HG03442 (cell line): ENCODE measurements at regions not wholly inside any gene's neighbourhood (a gene's known extent, or its start where the extent isn't known, plus 50 kb on each side); places are given as distances from the start of the nearest gene placed in this dataset.

ENCODE experiments used
- ATAC-seq: cut with Tn5 transposase; IDR thresholded peaks from one replicate; pipeline ENCODE4 v1.9.1; 2021; ENCODE audit warnings: mild to moderate bottlenecking, moderate library complexity; ENCODE audit not compliant: unreplicated experiment

DNA sequence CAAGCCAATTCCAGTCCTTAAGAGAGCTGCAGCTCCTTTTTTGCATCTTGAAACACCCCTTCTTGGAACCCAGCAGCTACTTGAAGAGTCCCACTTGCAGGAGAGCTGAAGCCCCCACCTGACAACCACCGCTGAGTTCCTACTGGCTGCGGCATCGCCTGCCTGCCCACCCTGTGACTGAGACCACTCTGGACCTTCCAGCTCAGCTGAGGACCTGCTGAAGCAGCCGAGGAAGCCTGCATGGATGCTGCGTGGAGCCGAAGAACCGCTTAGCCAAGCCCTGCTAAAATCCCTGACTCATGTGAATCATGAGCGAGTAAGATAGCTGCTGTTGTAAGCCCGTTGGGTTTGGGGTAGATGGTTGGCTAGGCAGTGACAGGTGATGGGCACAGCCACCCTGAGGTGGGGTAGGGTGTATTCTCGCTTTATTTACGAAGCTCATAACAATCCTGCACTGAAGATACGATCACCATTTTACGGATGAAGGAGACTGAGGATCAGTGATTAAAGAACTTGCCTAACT is 78.4 kb downstream of the INHBB start:
- no peak for ATAC-seq

DNA sequence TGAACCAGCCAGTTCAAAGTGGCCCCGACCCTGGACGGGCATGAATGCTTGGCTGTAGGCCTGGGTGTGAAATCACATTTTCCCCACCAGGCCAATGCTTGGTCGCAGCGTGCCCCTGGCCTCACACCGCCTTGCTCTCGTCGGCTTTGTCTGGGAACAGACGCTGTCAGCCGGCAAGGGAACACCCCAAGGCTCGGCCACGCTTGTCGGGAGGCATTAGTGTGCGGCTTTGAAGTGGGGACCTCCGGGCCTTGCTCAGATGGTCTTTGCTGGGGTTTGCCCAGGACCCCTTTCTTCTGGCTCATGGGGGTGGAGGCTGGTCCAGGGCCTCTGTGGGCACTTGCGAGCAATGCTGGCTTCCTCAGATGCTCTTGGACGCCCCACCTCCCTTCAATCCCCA is 79.1 kb downstream of the INHBB start:
- ATAC-seq, result no peak

DNA sequence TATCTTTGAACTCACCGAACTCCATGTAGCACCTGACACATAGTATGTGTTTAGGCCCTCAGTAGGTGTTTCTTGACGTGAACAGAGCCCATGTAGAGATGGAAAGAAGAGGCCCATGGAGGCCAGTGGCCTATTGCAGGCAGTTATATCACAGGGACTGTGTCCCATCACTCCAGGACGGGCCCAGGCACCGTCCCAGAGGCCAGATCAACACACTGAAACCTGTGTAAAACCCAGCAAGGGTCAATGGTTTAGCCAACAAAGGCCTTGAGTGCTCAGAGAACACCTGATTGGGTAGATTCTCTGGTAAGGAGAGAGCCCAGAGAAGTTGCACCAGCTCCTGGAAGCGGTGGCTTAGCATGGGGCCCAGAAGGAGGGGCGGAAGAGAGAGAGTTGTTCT is 82.8 kb downstream of the INHBB start:
- no peak for ATAC-seq

GRCh38 chr2:120429586-120430500 is 83.9 kb downstream of the INHBB start:
- ATAC-seq, result no peak

DNA sequence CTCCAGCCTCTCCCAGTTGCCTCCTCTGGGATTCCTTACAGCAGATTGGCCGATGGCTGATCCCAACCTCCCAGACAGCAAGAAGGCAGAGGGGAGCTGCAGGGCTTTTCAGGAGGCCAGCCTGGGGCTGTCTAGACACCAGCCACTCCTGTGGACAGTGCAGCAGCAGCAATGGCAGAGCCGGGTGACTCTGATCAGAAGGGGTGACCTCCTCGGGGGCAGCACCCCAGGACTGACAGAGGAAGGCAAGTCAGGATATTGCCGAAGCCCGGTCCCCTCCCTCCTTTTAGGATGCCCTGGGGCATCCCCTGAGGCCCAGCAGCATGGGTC is 84.5 kb downstream of the INHBB start:
- no peak for ATAC-seq

DNA sequence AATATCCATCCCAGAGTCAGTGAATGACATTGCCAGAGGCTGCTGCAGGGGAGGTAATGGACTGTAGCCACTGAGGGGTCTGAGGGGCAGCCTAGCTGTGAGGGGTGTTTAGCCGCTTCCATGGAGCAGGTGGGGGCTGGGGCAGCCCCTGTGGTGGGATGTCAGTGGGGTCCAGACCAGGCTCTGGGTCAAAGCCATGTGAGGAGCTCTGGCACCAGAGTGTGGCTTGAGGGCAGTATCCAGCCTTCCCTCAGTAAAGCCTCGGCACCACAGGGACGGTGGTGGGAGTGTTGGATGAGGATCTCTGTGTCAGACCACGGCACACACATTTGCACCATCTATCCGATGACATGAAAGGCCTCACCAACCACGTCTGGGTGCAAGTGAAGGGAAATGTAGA is 85.0 kb downstream of the INHBB start:
- no peak for ATAC-seq

DNA sequence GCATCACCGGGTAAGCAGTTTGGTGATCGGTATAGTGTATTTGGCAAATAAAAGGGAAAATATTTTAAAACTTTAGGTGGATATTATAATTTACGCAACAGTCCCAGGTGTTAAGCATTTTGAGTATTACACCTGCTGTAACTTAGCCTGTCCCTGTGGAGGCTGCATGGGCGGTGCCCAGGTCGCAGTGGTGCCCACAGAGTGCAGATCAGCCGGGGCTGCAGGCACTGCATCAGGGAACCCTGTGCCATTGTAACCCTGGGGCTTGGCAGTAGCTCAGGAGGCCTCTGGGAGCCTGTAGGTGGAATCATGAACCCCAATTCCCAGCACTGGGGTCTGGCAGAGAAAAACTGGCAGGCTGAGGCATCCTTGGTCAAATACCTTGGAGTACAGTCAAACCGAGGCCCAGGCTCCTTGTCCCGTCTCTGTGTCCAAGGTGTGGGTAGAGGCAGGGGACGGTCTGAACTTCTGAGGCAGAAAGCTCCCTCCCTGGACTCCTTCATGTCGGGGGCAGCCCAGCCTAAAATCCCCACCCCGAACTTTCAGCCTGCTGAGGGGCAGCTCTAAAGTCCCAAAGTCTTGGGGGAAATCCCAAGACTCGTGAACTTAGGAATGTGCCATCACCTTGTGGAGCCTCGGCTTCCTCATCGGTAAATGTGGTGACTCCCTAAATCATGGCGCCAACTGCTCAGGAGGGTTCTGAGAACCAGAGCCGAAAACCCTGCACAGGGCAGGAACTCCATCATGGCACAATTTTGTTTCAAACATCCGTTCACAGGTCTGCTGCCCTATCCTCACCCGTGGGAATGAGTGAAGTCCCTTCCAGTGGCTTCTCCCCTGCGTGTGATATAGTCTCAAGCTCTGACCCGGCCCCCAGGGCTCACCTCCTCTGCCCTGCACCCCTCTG is 85.7 kb downstream of the INHBB start:
- ATAC-seq, result no peak

DNA sequence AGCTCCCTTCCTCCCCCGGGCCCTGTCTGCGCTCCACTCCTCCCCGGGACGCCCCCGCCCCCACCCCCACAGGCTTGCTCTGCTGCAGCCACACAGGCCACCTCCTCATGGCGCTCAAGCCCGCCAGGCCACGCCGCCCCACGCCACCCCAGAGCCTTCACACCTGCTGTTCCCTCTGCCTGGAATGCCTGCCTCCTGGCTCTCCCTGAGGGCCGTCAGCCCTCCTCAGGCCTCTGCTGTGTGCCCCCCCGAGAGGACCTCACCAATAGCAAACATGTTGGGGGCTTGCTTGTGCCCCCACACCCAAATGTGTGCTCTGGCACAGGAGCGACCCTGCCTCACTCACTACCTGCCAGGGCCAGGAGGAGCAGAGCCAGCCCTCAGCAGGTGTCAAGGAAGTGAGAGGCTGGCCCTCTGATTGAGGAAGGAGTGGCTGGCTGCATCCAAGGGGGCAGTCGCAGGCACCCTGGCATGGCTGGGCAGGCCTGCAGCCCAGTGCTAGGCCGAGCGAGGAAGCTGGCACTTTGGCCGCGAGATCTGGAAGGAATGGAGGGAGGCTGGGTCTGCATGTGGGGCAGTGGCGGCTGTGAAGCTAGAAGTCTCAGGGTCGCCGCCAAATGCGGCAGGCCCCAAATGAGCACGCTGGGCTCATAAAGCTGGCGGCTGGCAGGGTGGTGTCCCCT is 86.5 kb downstream of the INHBB start:
- ATAC-seq, result no peak

GRCh38 chr2:120432976-120433815 is 87.3 kb downstream of the INHBB start:
- no peak for ATAC-seq

GRCh38 chr2:120433816-120434290 is 87.9 kb downstream of the INHBB start:
- ATAC-seq, result no peak

- no peak for ATAC-seq
Measured at GRCh38 chr2:120434492-120435308, 88.8 kb downstream of the INHBB start.

DNA sequence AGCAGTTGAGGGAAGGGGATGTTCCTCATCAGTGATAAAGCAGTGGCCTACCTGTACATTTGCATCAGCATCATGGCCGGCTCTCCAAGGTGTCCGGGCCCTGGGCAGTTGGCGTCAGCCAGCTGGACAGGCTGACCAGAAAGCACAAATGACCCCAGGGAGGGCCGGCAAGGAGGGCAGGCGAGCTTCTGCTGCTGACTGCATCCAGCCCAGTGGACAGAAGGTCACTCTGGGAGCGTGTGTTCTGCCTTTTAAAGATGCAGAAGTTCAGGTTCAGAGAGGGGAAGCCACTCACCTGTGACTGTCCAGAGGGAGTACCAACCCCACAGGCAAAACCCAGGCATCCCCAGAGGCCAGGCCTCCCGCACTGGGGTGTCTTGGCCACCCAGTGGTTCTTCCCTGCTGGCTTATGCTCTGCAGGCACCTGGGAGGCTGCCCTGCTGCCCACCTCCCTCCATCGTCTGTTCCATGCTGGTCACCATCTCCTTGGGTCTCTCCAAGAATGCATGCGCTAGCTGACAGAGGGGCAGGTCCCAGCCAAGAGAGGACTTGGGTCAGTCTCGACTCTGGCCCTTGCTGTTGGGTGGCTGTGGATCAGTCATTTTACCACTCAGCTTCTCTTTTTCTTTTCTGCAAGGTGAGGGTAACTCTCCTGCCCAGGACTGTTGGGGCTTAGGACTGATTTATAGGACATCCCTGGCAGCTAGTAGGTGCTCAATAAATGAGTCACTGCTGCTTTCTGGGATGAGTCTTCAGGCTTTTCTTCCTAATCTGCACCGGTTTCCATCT is 89.9 kb downstream of the INHBB start:
- no peak for ATAC-seq

GRCh38 chr2:120436460-120436739 is 90.5 kb downstream of the INHBB start:
- ATAC-seq, result no peak

DNA sequence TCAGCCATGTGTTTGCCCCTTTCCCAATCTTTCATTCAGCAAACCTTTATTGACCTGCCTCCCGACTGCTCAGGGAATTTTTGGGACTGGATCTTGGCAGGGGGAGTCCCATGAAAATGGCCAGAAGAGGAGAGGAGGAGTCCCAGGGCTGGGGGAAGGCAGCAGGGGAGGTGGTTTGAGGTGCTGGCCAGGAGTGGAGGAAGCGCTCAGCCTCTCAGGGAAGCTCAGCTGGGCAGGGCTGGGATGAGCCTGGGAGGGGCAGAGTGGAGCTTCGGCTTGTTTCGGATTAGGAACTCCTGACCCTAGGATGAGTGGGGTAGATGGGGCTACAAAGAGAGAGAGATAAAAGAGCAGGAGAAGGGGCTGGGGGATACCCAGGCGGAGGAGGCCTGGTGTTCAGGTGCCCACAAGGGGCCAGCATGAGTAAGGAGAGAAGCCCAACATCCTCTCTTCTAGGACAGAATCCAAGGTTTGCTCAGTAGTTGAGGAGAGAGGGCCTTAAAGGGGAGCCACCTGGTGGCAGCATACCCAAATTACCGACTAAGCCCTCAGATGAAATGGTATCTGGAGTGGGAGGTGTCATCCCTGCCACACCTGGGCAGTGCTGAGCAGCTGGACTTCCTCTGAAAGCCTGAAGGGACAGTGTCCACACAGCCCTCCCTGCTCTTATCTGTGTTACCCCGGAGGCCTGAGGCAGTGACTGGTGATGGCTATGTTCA is 91.1 kb downstream of the INHBB start:
- ATAC-seq, result no peak

DNA sequence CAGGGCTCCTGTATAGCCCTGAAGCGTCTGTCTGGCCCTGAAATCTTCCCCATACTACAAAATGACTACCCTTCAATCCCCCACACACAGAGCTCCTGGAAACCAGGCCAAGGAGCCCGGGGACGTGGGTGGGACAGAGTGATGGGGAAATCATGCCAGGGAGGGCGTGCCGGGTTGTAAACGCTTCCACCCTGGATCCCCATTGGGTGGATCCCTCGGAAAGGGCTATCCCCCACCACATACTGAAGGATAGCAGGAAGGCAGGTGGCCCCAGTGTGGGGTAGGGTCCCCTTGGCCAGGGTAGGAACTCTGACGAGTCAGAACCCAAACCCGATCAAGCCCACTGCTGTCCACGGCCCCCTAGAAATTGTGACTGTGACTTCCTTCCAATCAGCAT is 91.7 kb downstream of the INHBB start:
- no peak for ATAC-seq

GRCh38 chr2:120438301-120439066 is 92.5 kb downstream of the INHBB start:
- ATAC-seq, result no peak

- no peak for ATAC-seq
Measured at GRCh38 chr2:120439067-120439368, 93.1 kb downstream of the INHBB start.
